OCI-LY1 (cell line): ENCODE measurements at regions not wholly inside any gene's neighbourhood (a gene's known extent, or its start where the extent isn't known, plus 50 kb on each side); places are given as distances from the start of the nearest gene placed in this dataset.

Experiments
- H2AFZ ChIP-seq: fragments of 200-600 bp; sonication (generic), shearing (Covaris generic); 2 replicates; pipeline ENCODE4 v1.6.0; 2014; ENCODE audit warnings: antibody characterized with exemption, mild to moderate bottlenecking, low read length
- H3F3A ChIP-seq: fragments of 200-600 bp; sonication (generic), shearing (Covaris generic); 2 replicates; pipeline ENCODE4 v1.6.0; 2014; ENCODE audit warnings: mild to moderate bottlenecking, antibody characterized with exemption, low read length, moderate library complexity; ENCODE audit not compliant: insufficient read depth
- H3K27ac ChIP-seq: fragments of 200-600 bp; sonication (generic); 2 replicates; pipeline ENCODE4 v1.5.1; 2014; ENCODE audit warnings: low read length, mixed run types, mild to moderate bottlenecking, low read depth; ENCODE audit not compliant: poor library complexity, severe bottlenecking
- H3K27me3 ChIP-seq: fragments of 200-600 bp; sonication (generic); 2 replicates; pipeline ENCODE4 v1.6.0; 2014; ENCODE audit warnings: antibody characterized with exemption, mild to moderate bottlenecking, low read length, moderate library complexity; ENCODE audit not compliant: insufficient read depth
- H3K36me3 ChIP-seq: fragments of 200-600 bp; sonication (generic); 2 replicates; pipeline ENCODE4 v1.6.1; 2014; ENCODE audit warnings: mild to moderate bottlenecking, antibody characterized with exemption, low read length, moderate library complexity, mixed read lengths; ENCODE audit not compliant: insufficient read depth
- H3K4me1 ChIP-seq: fragments of 200-600 bp; sonication (generic); 2 replicates; pipeline ENCODE4 v1.5.1; 2014; ENCODE audit warnings: mild to moderate bottlenecking, low read length, moderate library complexity; ENCODE audit not compliant: insufficient read depth, severe bottlenecking
- H3K4me2 ChIP-seq: fragments of 200-600 bp; sonication (generic), shearing (Covaris generic); 2 replicates; pipeline ENCODE4 v1.6.1; 2014; ENCODE audit warnings: low read length
- H3K4me3 ChIP-seq: fragments of 200-600 bp; sonication (generic); 2 replicates; pipeline ENCODE4 v1.5.1; 2014; ENCODE audit warnings: low read length, low read depth, mild to moderate bottlenecking, mixed read lengths; ENCODE audit not compliant: poor library complexity, severe bottlenecking
- H3K79me2 ChIP-seq: fragments of 200-600 bp; shearing (Covaris generic); 2 replicates; pipeline ENCODE4 v1.6.1; 2016; ENCODE audit warnings: mixed run types, low read length, mixed read lengths; ENCODE audit not compliant: insufficient read depth
- H3K9ac ChIP-seq: fragments of 200-600 bp; sonication (generic), shearing (Covaris generic); 2 replicates; pipeline ENCODE4 v1.6.1; 2014; ENCODE audit warnings: mild to moderate bottlenecking, low read length, mixed read lengths
- H3K9me2 ChIP-seq: fragments of 200-600 bp; sonication (generic), shearing (Covaris generic); 2 replicates; pipeline ENCODE4 v1.6.1; 2014; ENCODE audit warnings: low read depth, mild to moderate bottlenecking, low read length, mixed read lengths
- H3K9me3 ChIP-seq: fragments of 200-600 bp; shearing (Covaris generic); 2 replicates; pipeline ENCODE4 v1.6.1; 2014; ENCODE audit warnings: low read length, mixed read lengths
- H4K20me1 ChIP-seq: fragments of 200-600 bp; sonication (generic), shearing (Covaris generic); 2 replicates; pipeline ENCODE4 v1.6.0; 2016; ENCODE audit warnings: mild to moderate bottlenecking, low read length; ENCODE audit not compliant: insufficient read depth
- CTCF ChIP-seq: fragments of 200-600 bp; sonication (generic), shearing (Covaris generic); IDR thresholded peaks from 2 replicates; pipeline ENCODE4 v1.5.1; 2017; ENCODE audit warnings: mild to moderate bottlenecking, antibody characterized with exemption, low read length, moderate library complexity, mixed read lengths
- EZH2 ChIP-seq: fragments of 200-600 bp; sonication (generic), shearing (Covaris generic); IDR thresholded peaks from 2 replicates; pipeline ENCODE4 v1.8.0; 2017; ENCODE audit warnings: borderline replicate concordance, mixed run types, mild to moderate bottlenecking, antibody characterized with exemption, low read length, moderate library complexity, mixed read lengths

GRCh38 chr13:71087432-71087831, 779.6 kb downstream of the DACH1 start:
- Histone ChIP-seq H4K20me1 (no peaks in the 10 kb centered on the region), H3K79me2 (no peaks in the 10 kb centered on the region), H3K27me3 (no peaks in the 10 kb centered on the region), H3K4me1 (no peaks in the 10 kb centered on the region), H3K4me3 (no peak overlapping the region), H3K9me3 (no peaks in the 10 kb centered on the region), H2AFZ (no peak overlapping the region), H3K36me3 (no peaks in the 10 kb centered on the region), H3K9ac (no peak overlapping the region), H3K9me2 (no peaks in the 10 kb centered on the region), H3K4me2 (no peak overlapping the region), H3F3A (no peaks in the 10 kb centered on the region), H3K27ac (no peak overlapping the region)
- TF ChIP-seq CTCF (no peak), EZH2 (no peak)

- Histone ChIP-seq H3K9ac (no peak overlapping the region), H3K36me3 (no peaks in the 10 kb centered on the region), H4K20me1 (no peaks in the 10 kb centered on the region), H3K79me2 (no peaks in the 10 kb centered on the region), H3K4me2 (no peak overlapping the region), H3K4me1 (no peaks in the 10 kb centered on the region), H3F3A (no peaks in the 10 kb centered on the region), H3K4me3 (no peak overlapping the region), H3K27ac (no peak overlapping the region), H3K9me2 (no peaks in the 10 kb centered on the region), H2AFZ (no peak overlapping the region), H3K27me3 (no peaks in the 10 kb centered on the region), H3K9me3 (no peaks in the 10 kb centered on the region)
- TF ChIP-seq CTCF = no peak
- no peak for TF ChIP-seq EZH2
Measured at GRCh38 chr13:71087006-71087405, 780.0 kb downstream of the DACH1 start.

- Histone ChIP-seq H4K20me1 (no peaks in the 10 kb centered on the region), H3K4me1 (no peaks in the 10 kb centered on the region), H3K79me2 (no peaks in the 10 kb centered on the region), H3K27ac (no peak overlapping the region), H3K9ac (no peak overlapping the region), H3K27me3 (no peaks in the 10 kb centered on the region), H3K4me2 (no peak overlapping the region), H3F3A (no peaks in the 10 kb centered on the region), H3K36me3 (no peaks in the 10 kb centered on the region), H3K9me2 (no peaks in the 10 kb centered on the region), H3K4me3 (no peak overlapping the region), H2AFZ (no peak overlapping the region), H3K9me3 (no peaks in the 10 kb centered on the region)
- no peak for TF ChIP-seq EZH2
- TF ChIP-seq CTCF = no peak
Measured at GRCh38 chr13:71082631-71083030, 784.4 kb downstream of the DACH1 start.
